GM23338 (cell line): ENCODE measurements at regions not wholly inside any gene's neighbourhood (a gene's known extent, or its start where the extent isn't known, plus 50 kb on each side); places are given as distances from the start of the nearest gene placed in this dataset.

Experiments used
- ATAC-seq: fragments of 200-7000 bp; cut with Tn5 transposase; 3 replicates; pipeline ENCODE4 v1.9.1; 2020
- DNase-seq: peaks from one replicate; pipeline ENCODE4 v3.0.0-alpha.2; 2015; ENCODE audit warnings: low spot score
- H2AFZ ChIP-seq: fragments of 200-600 bp; sonication (generic); 2 replicates; pipeline ENCODE4 v1.8.0; 2016; ENCODE audit warnings: antibody characterized with exemption, mild to moderate bottlenecking, moderate library complexity
- H3F3A ChIP-seq: fragments of 200-600 bp; sonication (generic); replicated peaks from 2 replicates; pipeline ENCODE4 v1.8.0; 2017; ENCODE audit warnings: antibody characterized with exemption, mixed run types, low read depth
- H3K27ac ChIP-seq: fragments of 200-600 bp; sonication (generic); 2 replicates; pipeline ENCODE4 v1.6.1; 2016; ENCODE audit warnings: low read depth
- H3K27me3 ChIP-seq: fragments of 200-600 bp; sonication (generic); 2 replicates; pipeline ENCODE4 v1.8.0; 2016; ENCODE audit warnings: mild to moderate bottlenecking, mixed run types, moderate library complexity; ENCODE audit not compliant: insufficient read depth
- H3K36me3 ChIP-seq: fragments of 200-600 bp; sonication (generic); 2 replicates; pipeline ENCODE4 v1.8.0; 2016; ENCODE audit warnings: mild to moderate bottlenecking; ENCODE audit not compliant: insufficient read depth
- H3K4me1 ChIP-seq: fragments of 200-600 bp; sonication (generic); 2 replicates; pipeline ENCODE4 v1.8.0; 2016; ENCODE audit warnings: mild to moderate bottlenecking, moderate library complexity; ENCODE audit not compliant: insufficient read depth
- H3K4me2 ChIP-seq: fragments of 200-600 bp; sonication (generic); 2 replicates; pipeline ENCODE4 v1.7.1; 2017; ENCODE audit warnings: mixed run types
- H3K4me3 ChIP-seq: fragments of 200-600 bp; sonication (generic); 2 replicates; pipeline ENCODE4 v1.6.1; 2016; ENCODE audit warnings: mixed run types
- H3K79me2 ChIP-seq: fragments of 200-600 bp; sonication (generic); replicated peaks from 2 replicates; pipeline ENCODE4 v1.8.0; 2017; ENCODE audit warnings: mild to moderate bottlenecking; ENCODE audit not compliant: insufficient read depth
- H3K9me2 ChIP-seq: fragments of 200-600 bp; sonication (generic); 2 replicates; pipeline ENCODE4 v1.8.0; 2017; ENCODE audit not compliant: insufficient read depth
- H4K20me1 ChIP-seq: fragments of 200-600 bp; sonication (generic); replicated peaks from 2 replicates; pipeline ENCODE4 v1.8.0; 2017; ENCODE audit warnings: mild to moderate bottlenecking; ENCODE audit not compliant: insufficient read depth
- H3K27ac Mint-ChIP-seq: 2 replicates; pipeline ENCODE4 v1.8.0; 2020; ENCODE audit warnings: inconsistent platforms, mild to moderate bottlenecking, moderate library complexity, mixed read lengths
- H3K27me3 Mint-ChIP-seq: 3 replicates; pipeline ENCODE4 v1.8.0; 2022; ENCODE audit warnings: low read depth, mild to moderate bottlenecking, moderate library complexity, mixed read lengths, inconsistent platforms; ENCODE audit not compliant: insufficient read depth, poor library complexity
- H3K36me3 Mint-ChIP-seq: 3 replicates; pipeline ENCODE4 v1.8.0; 2021; ENCODE audit warnings: low read depth, mild to moderate bottlenecking, inconsistent platforms, moderate library complexity, mixed read lengths
- H3K4me1 Mint-ChIP-seq: 3 replicates; pipeline ENCODE4 v1.8.0; 2020; ENCODE audit warnings: mild to moderate bottlenecking, inconsistent platforms, mixed read lengths
- H3K4me3 Mint-ChIP-seq: 3 replicates; pipeline ENCODE4 v1.8.0; 2021; ENCODE audit warnings: moderate library complexity, mild to moderate bottlenecking, inconsistent platforms, mixed read lengths
- H3K9me3 Mint-ChIP-seq: 3 replicates; pipeline ENCODE4 v1.8.0; 2020; ENCODE audit warnings: moderate library complexity, mild to moderate bottlenecking, inconsistent platforms, mixed read lengths
- CREB1 ChIP-seq: fragments of 250-450 bp; sonication (Bioruptor Pico); IDR thresholded peaks from 2 replicates; pipeline ENCODE4 v1.5.0; 2020; ENCODE audit warnings: low read depth, mild to moderate bottlenecking, moderate library complexity
- JUNB ChIP-seq: IDR thresholded peaks from one replicate; pipeline ENCODE4 v1.6.1; 2016; ENCODE audit warnings: antibody characterized with exemption; ENCODE audit not compliant: unreplicated experiment
- NANOG ChIP-seq: IDR thresholded peaks from 2 replicates; pipeline ENCODE4 v1.6.1; 2016; ENCODE audit warnings: antibody characterized with exemption, borderline replicate concordance
- POLR2AphosphoS5 ChIP-seq: IDR thresholded peaks from 2 replicates; pipeline ENCODE4 v1.6.1; 2016; ENCODE audit warnings: antibody characterized with exemption, low read depth
- STAT1 ChIP-seq: IDR thresholded peaks from one replicate; pipeline ENCODE4 v1.6.1; 2016; ENCODE audit warnings: antibody characterized with exemption; ENCODE audit not compliant: unreplicated experiment
- ZNF114 ChIP-seq: fragments of 250-450 bp; sonication (Bioruptor Pico); IDR thresholded peaks from 2 replicates; pipeline ENCODE4 v1.5.0; 2020; ENCODE audit warnings: mild to moderate bottlenecking, moderate library complexity
- ZNF331 ChIP-seq: fragments of 250-450 bp; sonication (Bioruptor Pico); IDR thresholded peaks from 2 replicates; pipeline ENCODE4 v1.5.0; 2020; ENCODE audit warnings: low read depth, mild to moderate bottlenecking, moderate library complexity
- TF ChIP-seq, protein P1 (sequence below), 2 experiments: fragments of 200-600 bp in 1 of 2; sonication (generic) in 1 of 2; conservative IDR thresholded peaks; 2 replicates each; pipeline versions ENCODE4 v1.5.1 to v1.6.1; 2016 to 2017; ENCODE audit warnings: antibody characterized with exemption in 2 of 2, low read depth in 2 of 2, mild to moderate bottlenecking in 2 of 2, moderate library complexity in 1 of 2
- TF ChIP-seq, protein P2 (sequence below): fragments of 250-450 bp; sonication (Bioruptor Pico); IDR thresholded peaks from 2 replicates; pipeline ENCODE4 v1.5.0; 2020; ENCODE audit warnings: mild to moderate bottlenecking, moderate library complexity

GRCh38 chr5:171537070-171537849, 117.8 kb downstream of the FGF18 start (continued):
- TF ChIP-seq, protein P1, sequence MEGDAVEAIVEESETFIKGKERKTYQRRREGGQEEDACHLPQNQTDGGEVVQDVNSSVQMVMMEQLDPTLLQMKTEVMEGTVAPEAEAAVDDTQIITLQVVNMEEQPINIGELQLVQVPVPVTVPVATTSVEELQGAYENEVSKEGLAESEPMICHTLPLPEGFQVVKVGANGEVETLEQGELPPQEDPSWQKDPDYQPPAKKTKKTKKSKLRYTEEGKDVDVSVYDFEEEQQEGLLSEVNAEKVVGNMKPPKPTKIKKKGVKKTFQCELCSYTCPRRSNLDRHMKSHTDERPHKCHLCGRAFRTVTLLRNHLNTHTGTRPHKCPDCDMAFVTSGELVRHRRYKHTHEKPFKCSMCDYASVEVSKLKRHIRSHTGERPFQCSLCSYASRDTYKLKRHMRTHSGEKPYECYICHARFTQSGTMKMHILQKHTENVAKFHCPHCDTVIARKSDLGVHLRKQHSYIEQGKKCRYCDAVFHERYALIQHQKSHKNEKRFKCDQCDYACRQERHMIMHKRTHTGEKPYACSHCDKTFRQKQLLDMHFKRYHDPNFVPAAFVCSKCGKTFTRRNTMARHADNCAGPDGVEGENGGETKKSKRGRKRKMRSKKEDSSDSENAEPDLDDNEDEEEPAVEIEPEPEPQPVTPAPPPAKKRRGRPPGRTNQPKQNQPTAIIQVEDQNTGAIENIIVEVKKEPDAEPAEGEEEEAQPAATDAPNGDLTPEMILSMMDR (conservative IDR thresholded peaks at IDR 0.05; ENCODE audit: low read depth in 2 of 2): no peak
- TF ChIP-seq CREB1 (CRISPR knock-in tag) (no peak), ZNF331 (CRISPR knock-in tag) (no peak), STAT1 (no peak), JUNB (no peak), ZNF114 (CRISPR knock-in tag) (no peak), POLR2AphosphoS5 (no peak)

DNA sequence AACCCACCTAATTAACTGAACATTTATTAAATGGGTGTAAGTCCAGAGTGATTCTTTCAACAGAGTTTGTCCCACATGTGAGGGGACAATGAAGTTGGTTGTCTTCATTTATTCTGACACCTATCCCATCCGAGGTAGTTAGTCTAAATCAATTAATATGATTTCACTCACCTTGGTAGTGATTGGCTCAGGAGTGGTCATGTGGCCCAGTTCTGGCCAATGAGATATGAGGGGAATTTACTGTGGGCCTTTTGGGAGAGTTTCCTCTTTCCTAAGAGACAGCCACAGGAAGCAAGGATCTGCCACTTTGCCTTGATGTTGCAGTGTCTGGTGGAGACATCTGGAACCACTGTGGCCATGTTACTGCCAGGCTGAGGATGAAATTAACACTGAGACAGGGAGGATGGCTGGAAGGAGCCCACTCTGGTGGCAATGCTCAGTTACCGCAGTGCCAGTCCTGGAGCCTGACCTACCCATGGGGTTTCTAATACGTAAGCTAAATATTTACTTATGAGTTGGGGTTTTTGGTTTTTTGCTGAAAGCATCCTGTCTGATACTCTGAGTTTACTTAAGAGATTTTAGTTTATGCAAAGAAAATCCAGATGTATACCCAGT, 118.6 kb downstream of the FGF18 start:
- no peaks in the 10 kb centered on the region; the same call in 2 of the 3 replicates for H3K9me3 Mint-ChIP-seq
- Histone ChIP-seq H3K27me3 (no peaks in the 10 kb centered on the region), H3K4me1 (peaks cover 23% of the 10 kb centered on the region), H3K9me2 (no peaks in the 10 kb centered on the region), H2AFZ (no peak overlapping the region), H3K36me3 (no peaks in the 10 kb centered on the region), H3K79me2 (no peaks in the 10 kb centered on the region), H3K27ac (no peak overlapping the region), H3F3A (no peaks in the 10 kb centered on the region), H3K4me2 (no peak overlapping the region), H3K4me3 (no peak overlapping the region), H4K20me1 (no peaks in the 10 kb centered on the region)
- H3K4me1 Mint-ChIP-seq: peaks cover 21% of the 10 kb centered on the region
- H3K27ac Mint-ChIP-seq: no peak overlapping the region
- no peaks in the 10 kb centered on the region for H3K36me3 Mint-ChIP-seq
- ATAC-seq (no peak), DNase-seq (no peak)
- peaks cover 4% of the 10 kb centered on the region for H3K27me3 Mint-ChIP-seq
- H3K4me3 Mint-ChIP-seq: no peak overlapping the region
- TF ChIP-seq, protein P2, sequence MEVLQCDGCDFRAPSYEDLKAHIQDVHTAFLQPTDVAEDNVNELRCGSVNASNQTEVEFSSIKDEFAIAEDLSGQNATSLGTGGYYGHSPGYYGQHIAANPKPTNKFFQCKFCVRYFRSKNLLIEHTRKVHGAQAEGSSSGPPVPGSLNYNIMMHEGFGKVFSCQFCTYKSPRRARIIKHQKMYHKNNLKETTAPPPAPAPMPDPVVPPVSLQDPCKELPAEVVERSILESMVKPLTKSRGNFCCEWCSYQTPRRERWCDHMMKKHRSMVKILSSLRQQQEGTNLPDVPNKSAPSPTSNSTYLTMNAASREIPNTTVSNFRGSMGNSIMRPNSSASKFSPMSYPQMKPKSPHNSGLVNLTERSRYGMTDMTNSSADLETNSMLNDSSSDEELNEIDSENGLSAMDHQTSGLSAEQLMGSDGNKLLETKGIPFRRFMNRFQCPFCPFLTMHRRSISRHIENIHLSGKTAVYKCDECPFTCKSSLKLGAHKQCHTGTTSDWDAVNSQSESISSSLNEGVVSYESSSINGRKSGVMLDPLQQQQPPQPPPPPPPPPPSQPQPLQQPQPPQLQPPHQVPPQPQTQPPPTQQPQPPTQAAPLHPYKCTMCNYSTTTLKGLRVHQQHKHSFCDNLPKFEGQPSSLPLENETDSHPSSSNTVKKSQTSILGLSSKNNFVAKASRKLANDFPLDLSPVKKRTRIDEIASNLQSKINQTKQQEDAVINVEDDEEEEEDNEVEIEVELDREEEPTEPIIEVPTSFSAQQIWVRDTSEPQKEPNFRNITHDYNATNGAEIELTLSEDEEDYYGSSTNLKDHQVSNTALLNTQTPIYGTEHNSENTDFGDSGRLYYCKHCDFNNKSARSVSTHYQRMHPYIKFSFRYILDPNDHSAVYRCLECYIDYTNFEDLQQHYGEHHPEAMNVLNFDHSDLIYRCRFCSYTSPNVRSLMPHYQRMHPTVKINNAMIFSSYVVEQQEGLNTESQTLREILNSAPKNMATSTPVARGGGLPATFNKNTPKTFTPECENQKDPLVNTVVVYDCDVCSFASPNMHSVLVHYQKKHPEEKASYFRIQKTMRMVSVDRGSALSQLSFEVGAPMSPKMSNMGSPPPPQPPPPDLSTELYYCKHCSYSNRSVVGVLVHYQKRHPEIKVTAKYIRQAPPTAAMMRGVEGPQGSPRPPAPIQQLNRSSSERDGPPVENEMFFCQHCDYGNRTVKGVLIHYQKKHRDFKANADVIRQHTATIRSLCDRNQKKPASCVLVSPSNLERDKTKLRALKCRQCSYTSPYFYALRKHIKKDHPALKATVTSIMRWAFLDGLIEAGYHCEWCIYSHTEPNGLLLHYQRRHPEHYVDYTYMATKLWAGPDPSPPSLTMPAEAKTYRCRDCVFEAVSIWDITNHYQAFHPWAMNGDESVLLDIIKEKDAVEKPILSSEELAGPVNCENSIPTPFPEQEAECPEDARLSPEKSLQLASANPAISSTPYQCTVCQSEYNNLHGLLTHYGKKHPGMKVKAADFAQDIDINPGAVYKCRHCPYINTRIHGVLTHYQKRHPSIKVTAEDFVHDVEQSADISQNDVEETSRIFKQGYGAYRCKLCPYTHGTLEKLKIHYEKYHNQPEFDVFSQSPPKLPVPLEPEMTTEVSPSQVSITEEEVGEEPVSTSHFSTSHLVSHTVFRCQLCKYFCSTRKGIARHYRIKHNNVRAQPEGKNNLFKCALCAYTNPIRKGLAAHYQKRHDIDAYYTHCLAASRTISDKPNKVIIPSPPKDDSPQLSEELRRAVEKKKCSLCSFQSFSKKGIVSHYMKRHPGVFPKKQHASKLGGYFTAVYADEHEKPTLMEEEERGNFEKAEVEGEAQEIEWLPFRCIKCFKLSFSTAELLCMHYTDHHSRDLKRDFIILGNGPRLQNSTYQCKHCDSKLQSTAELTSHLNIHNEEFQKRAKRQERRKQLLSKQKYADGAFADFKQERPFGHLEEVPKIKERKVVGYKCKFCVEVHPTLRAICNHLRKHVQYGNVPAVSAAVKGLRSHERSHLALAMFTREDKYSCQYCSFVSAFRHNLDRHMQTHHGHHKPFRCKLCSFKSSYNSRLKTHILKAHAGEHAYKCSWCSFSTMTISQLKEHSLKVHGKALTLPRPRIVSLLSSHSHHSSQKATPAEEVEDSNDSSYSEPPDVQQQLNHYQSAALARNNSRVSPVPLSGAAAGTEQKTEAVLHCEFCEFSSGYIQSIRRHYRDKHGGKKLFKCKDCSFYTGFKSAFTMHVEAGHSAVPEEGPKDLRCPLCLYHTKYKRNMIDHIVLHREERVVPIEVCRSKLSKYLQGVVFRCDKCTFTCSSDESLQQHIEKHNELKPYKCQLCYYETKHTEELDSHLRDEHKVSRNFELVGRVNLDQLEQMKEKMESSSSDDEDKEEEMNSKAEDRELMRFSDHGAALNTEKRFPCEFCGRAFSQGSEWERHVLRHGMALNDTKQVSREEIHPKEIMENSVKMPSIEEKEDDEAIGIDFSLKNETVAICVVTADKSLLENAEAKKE (CRISPR knock-in tag): no peak
- TF ChIP-seq STAT1 (no peak), JUNB (no peak), POLR2AphosphoS5 (no peak), NANOG (no peak), ZNF114 (CRISPR knock-in tag) (no peak), ZNF331 (CRISPR knock-in tag) (no peak)
- TF ChIP-seq, protein P1 (conservative IDR thresholded peaks at IDR 0.05; ENCODE audit: low read depth in 2 of 2): no peak
